ENCODE measurements at regions not wholly inside any gene's neighbourhood (a gene's known extent, or its start where the extent isn't known, plus 50 kb on each side); places are given as distances from the start of the nearest gene placed in this dataset.

DNA sequence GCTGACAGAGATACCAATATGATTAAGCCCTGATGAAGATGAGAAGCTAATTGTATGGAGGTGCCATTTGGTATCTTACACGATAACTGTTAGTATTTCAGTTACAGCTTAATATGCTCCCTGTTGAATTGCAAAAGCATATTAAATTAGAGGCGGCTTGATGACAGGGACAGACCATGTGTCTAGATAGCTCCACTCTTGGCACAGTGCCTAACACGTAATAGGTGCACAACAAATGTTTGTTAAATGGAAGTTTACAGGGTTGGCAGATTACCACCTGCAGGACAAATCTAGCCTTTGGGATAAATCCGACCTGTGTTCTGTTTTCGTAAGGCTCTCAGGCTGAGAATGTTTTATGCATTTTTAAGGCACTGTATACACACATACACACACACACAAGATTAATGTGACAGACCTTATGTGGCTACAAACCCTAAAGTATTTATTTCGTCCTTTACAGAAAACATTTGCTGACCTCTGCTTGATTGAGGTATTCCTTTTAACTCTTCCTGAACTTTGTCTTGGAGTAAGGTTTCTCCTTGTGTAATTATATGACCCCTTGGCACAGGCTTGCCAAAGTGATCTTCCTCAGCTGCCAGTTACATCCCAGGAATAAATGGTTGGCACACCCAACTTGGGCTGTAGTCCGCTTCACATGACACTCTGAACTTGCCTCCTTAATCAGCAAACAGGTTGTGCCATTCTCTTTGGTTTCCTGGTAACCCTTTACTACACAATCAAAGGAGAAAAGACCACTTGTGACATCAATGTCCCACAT, 348.9 kb downstream of the HRH4 start (continued):
- TF ChIP-seq SIN3A (conservative IDR thresholded peaks at IDR 0.05 in 1 of 2, IDR thresholded peaks at IDR 0.05 in 1 of 2; ENCODE audit: low read depth in 1 of 2, low read length in 2 of 2), result no peak
- no peak for TF ChIP-seq KDM1A (IDR thresholded peaks at IDR 0.05; ENCODE audit: borderline replicate concordance, low read length)
- TF ChIP-seq SIRT6 (IDR thresholded peaks at IDR 0.05; ENCODE audit: low read length), result no peak
- no peak for TF ChIP-seq KDM5A (IDR thresholded peaks at IDR 0.05; ENCODE audit: low read length)
- TF ChIP-seq CHD1 (IDR thresholded peaks at IDR 0.05; ENCODE audit: low read depth, low read length), result no peak
- TF ChIP-seq CEBPB (IDR thresholded peaks at IDR 0.05; ENCODE audit: low read depth, low read length), result no peak
- TF ChIP-seq SRF (IDR thresholded peaks at IDR 0.05; ENCODE audit: low read depth, low read length), result no peak
